ENCODE measurements at regions not wholly inside any gene's neighbourhood (a gene's known extent, or its start where the extent isn't known, plus 50 kb on each side); places are given as distances from the start of the nearest gene placed in this dataset.

DNA sequence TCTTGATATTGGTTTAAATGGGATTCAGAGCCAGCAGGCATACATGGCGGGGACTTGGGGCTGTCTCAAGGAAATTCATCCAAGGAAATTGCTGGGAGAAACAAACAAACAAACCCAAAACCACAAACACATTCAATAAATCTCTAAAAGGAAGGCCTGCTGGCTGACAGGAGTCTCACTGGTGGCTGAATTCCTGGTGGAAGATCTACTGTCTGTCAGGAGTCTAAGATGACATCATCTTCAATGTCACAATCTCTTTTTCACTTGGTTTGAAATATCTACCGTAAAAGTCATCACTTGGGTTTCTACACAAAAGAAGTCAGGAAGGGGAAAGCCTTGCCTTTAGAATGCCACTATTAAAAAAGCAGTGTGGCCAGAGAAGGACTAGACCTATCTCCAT lies 87.9 kb downstream of the KLF5 start:
- TF ChIP-seq, protein P1, sequence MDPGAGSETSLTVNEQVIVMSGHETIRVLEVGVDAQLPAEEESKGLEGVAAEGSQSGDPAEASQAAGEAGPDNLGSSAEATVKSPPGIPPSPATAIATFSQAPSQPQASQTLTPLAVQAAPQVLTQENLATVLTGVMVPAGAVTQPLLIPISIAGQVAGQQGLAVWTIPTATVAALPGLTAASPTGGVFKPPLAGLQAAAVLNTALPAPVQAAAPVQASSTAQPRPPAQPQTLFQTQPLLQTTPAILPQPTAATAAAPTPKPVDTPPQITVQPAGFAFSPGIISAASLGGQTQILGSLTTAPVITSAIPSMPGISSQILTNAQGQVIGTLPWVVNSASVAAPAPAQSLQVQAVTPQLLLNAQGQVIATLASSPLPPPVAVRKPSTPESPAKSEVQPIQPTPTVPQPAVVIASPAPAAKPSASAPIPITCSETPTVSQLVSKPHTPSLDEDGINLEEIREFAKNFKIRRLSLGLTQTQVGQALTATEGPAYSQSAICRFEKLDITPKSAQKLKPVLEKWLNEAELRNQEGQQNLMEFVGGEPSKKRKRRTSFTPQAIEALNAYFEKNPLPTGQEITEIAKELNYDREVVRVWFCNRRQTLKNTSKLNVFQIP (CRISPR knock-in tag; IDR thresholded peaks at IDR 0.05; ENCODE audit: borderline replicate concordance, low read depth), result no peak
- TF ChIP-seq ARNTL (CRISPR knock-in tag; IDR thresholded peaks at IDR 0.05; ENCODE audit: borderline replicate concordance, low read depth), result no peak
- TF ChIP-seq, protein P2, sequence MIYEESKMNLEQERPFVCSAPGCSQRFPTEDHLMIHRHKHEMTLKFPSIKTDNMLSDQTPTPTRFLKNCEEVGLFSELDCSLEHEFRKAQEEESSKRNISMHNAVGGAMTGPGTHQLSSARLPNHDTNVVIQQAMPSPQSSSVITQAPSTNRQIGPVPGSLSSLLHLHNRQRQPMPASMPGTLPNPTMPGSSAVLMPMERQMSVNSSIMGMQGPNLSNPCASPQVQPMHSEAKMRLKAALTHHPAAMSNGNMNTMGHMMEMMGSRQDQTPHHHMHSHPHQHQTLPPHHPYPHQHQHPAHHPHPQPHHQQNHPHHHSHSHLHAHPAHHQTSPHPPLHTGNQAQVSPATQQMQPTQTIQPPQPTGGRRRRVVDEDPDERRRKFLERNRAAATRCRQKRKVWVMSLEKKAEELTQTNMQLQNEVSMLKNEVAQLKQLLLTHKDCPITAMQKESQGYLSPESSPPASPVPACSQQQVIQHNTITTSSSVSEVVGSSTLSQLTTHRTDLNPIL (CRISPR knock-in tag; IDR thresholded peaks at IDR 0.05; ENCODE audit: low read depth), result no peak
- TF ChIP-seq GLIS3 (CRISPR knock-in tag; IDR thresholded peaks at IDR 0.05), result no peak
- no peak for TF ChIP-seq BACH2 (CRISPR knock-in tag; IDR thresholded peaks at IDR 0.05; ENCODE audit: borderline replicate concordance)
- no peak for TF ChIP-seq TCF4 (CRISPR knock-in tag; IDR thresholded peaks at IDR 0.05; ENCODE audit: borderline replicate concordance)
- TF ChIP-seq, protein P3, sequence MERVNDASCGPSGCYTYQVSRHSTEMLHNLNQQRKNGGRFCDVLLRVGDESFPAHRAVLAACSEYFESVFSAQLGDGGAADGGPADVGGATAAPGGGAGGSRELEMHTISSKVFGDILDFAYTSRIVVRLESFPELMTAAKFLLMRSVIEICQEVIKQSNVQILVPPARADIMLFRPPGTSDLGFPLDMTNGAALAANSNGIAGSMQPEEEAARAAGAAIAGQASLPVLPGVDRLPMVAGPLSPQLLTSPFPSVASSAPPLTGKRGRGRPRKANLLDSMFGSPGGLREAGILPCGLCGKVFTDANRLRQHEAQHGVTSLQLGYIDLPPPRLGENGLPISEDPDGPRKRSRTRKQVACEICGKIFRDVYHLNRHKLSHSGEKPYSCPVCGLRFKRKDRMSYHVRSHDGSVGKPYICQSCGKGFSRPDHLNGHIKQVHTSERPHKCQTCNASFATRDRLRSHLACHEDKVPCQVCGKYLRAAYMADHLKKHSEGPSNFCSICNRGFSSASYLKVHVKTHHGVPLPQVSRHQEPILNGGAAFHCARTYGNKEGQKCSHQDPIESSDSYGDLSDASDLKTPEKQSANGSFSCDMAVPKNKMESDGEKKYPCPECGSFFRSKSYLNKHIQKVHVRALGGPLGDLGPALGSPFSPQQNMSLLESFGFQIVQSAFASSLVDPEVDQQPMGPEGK (CRISPR knock-in tag; IDR thresholded peaks at IDR 0.05; ENCODE audit: borderline replicate concordance), result no peak
- no peak for TF ChIP-seq ZFP3 (CRISPR knock-in tag; IDR thresholded peaks at IDR 0.05)
- TF ChIP-seq, protein P4, sequence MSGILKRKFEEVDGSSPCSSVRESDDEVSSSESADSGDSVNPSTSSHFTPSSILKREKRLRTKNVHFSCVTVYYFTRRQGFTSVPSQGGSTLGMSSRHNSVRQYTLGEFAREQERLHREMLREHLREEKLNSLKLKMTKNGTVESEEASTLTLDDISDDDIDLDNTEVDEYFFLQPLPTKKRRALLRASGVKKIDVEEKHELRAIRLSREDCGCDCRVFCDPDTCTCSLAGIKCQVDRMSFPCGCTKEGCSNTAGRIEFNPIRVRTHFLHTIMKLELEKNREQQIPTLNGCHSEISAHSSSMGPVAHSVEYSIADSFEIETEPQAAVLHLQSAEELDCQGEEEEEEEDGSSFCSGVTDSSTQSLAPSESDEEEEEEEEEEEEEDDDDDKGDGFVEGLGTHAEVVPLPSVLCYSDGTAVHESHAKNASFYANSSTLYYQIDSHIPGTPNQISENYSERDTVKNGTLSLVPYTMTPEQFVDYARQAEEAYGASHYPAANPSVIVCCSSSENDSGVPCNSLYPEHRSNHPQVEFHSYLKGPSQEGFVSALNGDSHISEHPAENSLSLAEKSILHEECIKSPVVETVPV (CRISPR knock-in tag; IDR thresholded peaks at IDR 0.05), result no peak
- no peak for TF ChIP-seq OSR1 (CRISPR knock-in tag; IDR thresholded peaks at IDR 0.05)
- TF ChIP-seq, protein P5, sequence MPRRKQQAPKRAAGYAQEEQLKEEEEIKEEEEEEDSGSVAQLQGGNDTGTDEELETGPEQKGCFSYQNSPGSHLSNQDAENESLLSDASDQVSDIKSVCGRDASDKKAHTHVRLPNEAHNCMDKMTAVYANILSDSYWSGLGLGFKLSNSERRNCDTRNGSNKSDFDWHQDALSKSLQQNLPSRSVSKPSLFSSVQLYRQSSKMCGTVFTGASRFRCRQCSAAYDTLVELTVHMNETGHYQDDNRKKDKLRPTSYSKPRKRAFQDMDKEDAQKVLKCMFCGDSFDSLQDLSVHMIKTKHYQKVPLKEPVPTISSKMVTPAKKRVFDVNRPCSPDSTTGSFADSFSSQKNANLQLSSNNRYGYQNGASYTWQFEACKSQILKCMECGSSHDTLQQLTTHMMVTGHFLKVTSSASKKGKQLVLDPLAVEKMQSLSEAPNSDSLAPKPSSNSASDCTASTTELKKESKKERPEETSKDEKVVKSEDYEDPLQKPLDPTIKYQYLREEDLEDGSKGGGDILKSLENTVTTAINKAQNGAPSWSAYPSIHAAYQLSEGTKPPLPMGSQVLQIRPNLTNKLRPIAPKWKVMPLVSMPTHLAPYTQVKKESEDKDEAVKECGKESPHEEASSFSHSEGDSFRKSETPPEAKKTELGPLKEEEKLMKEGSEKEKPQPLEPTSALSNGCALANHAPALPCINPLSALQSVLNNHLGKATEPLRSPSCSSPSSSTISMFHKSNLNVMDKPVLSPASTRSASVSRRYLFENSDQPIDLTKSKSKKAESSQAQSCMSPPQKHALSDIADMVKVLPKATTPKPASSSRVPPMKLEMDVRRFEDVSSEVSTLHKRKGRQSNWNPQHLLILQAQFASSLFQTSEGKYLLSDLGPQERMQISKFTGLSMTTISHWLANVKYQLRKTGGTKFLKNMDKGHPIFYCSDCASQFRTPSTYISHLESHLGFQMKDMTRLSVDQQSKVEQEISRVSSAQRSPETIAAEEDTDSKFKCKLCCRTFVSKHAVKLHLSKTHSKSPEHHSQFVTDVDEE (CRISPR knock-in tag; IDR thresholded peaks at IDR 0.05), result no peak
- no peak for TF ChIP-seq ZFP30 (CRISPR knock-in tag; IDR thresholded peaks at IDR 0.05)
- TF ChIP-seq CSDC2 (CRISPR knock-in tag; IDR thresholded peaks at IDR 0.05), result no peak
- no peak for TF ChIP-seq RARB (CRISPR knock-in tag; IDR thresholded peaks at IDR 0.05)
